ENCODE measurements at regions not wholly inside any gene's neighbourhood (a gene's known extent, or its start where the extent isn't known, plus 50 kb on each side); places are given as distances from the start of the nearest gene placed in this dataset.

DNA sequence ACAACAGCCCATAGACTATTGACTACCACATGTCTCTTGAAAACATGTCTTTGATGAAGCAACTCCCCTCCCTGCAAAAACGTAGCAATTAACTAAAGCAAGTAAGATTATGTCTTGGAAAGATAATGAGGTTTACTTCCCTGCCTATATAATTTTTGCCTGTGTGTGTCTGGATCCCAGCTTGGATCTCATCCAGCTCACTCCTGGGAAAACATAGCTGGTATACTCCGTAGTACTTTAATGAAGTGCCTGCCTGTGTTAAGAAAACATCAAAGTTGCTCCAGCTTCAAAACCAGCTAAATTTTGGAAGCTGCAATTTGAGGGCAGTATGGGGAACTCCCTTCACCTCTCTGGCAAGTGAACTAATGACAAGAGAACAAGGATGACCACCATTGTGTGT, 182.6 kb upstream of the C9orf72 start:
- DNase-seq = no peak

DNA sequence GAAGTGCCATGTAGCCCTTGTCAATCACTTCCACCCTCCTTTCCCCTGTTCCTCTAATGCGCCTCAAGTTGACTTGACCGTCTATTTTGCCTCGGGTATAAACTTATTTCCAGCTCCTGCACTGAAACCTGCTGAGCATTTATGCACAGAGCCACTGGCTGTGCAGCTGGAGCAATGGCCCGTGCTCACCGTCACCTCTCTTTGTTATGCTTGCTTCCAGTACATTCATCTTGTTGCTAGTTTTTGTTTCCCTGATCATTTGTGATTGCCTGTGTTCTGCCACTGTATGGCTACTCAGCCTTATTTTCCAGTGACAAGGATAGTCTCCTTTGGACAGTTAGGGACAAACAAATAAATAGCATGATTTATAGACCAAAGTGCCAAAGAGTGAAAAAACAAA, 183.1 kb upstream of the C9orf72 start:
- no peak for DNase-seq

GRCh38 chr9:27763831-27764230, 190.6 kb upstream of the C9orf72 start:
- DNase-seq = no peak

DNA sequence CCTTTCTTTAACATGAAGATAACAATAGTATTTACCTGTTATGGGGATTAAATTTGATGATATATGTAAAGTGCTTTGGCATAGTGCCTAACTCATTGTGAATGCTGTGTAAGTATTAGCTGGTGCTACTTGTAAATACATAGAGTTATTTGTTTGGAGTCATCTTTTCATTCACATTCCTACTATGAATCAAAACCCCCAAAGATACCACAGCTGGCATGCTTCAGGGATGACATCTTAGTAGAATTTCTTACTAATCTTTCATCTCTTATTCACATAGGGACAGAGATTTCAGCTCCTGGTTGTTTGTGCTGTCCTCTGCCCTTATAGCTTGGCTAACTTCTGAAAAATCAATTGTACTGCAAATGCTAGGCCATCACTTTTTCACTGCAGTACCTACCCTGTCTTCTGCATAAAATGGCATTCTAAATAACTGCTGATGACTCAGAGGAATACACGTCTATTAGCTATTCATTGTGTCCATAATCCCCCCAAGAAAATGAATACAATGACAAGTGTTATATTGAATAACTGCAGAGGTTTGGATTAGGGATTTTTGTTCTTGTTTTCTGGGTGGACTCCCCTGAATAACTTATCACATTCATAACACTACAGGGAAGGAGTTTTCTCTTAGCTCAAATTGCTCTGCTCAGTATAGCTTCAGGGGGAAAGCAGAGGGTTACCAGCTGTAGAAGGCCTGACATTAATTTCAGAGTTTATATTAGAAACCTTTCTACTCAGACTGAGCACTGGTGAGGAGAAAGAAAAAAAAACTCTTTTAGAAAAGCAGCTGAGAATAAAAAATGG, 192.2 kb upstream of the C9orf72 start:
- no peak for DNase-seq

GRCh38 chr9:27766073-27766835, 193.0 kb upstream of the C9orf72 start:
- no peak for DNase-seq

DNA sequence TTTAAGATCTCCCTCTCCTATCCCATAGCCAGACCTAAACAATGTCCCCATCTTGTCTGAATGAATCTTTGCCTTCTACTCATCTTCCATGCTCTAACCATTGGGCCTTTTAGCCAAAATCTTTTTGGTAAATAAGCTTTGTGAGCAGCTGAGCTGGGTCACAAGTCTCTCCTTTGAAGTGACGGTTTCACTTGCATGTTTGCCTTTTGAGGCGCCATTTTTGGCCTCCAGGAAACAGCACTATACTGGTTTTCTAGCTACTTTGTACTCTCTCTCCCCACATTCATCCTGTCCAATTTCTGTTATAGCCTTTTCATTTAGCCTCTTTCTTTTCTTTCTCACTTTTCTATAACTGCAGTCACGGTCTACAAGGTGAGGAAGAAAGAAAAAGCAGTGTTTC, 195.5 kb upstream of the C9orf72 start:
- DNase-seq = no peak

DNA sequence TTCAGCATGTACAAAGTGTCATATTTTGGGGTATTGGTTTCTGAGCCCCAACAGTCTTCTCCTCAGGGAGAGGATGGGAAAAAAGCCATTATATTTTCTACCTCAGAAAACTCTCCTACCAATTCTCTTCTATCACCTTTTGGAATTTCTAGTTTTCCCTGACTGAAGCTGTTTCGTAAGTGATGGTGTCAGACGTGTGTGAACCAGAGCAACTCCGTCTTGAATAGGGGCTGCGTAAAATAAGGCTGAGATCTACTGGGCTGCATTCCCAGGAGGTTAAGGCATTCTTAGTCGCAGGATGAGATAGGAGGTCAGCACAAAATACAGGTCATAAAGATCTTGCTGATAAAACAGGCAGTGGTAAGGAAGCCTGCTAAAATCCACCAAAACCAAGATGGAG, 197.3 kb upstream of the C9orf72 start:
- DNase-seq = no peak

- no peak for DNase-seq
Measured at GRCh38 chr9:27771803-27772545, 198.7 kb upstream of the C9orf72 start.

DNA sequence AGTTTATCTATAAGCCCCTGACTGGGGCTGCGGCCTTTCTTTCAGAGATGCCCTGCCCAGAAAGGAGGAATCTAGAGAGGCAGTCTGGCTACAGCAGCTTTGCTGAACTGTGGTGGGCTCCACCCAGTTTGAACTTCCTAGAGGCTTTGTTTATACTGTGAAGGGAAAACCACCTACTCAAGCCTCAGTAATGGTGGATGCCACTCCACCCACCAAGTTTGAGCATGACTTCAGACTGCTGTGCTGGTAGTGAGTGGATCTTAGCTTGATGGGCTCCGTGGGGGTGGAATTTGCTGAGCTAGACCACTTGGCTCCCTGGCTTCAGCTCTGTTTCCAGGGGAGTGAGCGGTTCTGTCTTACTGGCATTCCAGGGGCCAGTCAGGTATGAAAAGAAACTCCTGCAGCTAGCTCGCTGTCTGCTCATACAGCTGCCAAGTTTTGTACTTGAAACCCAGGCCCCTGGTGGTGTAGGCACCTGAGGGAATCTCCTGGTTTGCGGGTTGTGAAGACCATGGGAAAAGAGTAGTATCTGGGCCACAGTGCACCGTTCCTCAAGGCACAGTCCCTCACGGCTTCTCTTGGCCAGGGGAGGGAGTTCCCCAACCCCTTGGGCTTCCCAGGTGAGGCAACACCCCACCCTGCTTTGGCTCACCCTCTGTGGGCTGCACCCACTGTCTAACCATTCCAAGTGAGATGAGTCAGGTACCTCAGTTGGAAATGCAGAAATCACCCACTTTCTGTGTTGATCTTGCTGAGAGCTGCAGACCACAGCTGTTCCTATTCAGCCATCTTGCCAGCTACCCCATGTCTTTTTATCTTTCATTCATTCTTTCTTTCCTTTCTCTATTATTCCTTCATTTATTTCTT, 211.8 kb upstream of the C9orf72 start:
- DNase-seq = no peak

GRCh38 chr9:27785714-27786100, 212.4 kb upstream of the C9orf72 start:
- no peak for DNase-seq

GRCh38 chr9:27787891-27788290, 214.6 kb upstream of the C9orf72 start:
- no peak for DNase-seq

DNA sequence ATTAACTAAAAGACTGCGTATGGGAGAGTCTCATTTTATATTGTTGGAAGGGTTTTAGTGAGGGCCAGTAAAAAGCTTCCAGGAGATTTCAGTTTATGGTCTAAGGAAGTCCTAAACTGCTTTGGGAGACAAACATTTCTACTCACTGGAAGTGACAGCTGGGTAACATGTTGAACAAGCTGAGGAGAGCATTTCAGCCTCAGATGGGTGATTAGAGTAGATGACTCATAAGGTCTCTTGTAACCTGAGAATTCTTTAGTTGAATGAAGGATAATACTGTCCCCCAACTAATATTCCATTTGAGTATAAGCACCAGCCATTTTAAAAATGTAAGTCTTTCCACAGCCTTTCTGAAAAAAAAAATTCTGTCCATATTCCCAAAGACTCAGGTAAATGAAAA, 218.0 kb upstream of the C9orf72 start:
- DNase-seq = no peak

DNA sequence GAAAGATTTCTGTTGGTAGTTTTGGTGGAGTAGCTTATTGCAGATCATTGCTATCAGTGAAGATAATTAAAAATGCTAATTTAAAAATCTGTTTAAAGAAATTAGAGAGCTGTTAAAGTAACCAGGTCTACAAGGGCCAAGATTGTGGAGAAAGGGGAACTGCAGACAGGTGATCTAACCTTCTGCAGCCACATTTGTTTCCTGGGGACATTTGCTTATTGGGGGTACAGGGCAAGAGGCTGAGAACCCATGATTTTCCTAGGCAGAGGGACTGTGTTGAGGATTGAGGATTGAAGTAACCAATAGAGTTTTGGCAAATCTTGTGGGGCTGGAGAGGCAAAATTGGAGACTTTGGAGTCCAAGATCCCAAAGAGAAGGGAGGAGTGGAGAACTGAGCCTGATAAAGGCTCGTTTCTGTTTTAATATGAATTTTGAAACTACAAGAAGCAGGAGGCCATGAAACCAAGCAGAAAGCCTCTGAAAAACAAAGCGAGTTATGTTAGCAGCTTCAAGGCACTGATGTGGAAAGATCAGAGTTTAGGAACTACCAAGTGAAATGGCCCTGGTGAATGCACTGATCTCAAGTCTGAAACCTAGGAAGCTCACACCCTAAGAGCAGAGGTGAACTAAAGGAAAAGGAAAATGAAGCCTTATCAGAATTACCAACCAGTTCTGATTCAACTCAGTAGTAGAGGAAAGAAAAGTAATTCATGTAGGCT, 219.8 kb upstream of the C9orf72 start:
- no peak for DNase-seq

GRCh38 chr9:27799326-27799725, 226.0 kb upstream of the C9orf72 start:
- no peak for DNase-seq

- no peak for DNase-seq
Measured at GRCh38 chr9:27800159-27800558, 226.9 kb upstream of the C9orf72 start.

GRCh38 chr9:27800692-27801370, 227.6 kb upstream of the C9orf72 start:
- DNase-seq = no peak

DNA sequence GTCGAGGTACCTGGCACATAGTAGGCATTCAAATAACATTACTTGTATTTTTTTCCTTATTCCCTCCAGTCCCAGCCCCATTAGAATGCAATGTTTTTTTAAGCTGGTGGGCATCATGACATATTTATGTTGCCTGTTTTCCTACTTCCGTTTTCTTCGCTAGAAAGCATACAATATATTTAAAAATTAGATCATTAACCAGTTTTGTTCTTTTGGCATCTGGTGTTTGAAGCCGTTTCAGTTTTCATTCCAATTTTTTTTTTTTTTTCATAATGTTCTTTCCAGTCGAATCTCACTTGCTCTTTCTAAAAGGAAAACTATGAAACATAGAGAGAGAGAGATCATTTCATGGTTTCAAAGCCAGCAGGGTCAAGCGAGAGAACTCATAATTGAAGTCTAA, 228.3 kb upstream of the C9orf72 start:
- DNase-seq = no peak

DNA sequence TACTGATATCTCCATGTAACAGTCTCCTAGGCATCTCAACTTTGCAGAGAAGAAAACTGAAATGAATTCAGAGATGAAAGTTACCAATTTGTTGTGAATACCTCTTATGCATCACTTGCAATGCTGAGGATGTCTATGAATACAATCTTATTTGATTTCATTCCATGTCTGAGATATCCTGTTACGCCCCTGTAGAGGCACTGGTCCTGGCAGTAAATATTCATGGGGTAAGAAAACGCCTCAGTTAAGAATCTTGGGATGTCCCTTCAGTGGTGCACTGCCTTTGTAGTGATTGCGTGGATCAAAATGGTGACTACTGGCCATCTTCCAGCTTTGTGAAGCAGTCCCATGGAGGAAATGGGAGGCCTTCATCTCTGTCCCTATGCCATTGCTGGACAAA, 229.1 kb upstream of the C9orf72 start:
- no peak for DNase-seq

- DNase-seq = no peak
Measured at GRCh38 chr9:27808864-27809263, 235.6 kb upstream of the C9orf72 start.

DNA sequence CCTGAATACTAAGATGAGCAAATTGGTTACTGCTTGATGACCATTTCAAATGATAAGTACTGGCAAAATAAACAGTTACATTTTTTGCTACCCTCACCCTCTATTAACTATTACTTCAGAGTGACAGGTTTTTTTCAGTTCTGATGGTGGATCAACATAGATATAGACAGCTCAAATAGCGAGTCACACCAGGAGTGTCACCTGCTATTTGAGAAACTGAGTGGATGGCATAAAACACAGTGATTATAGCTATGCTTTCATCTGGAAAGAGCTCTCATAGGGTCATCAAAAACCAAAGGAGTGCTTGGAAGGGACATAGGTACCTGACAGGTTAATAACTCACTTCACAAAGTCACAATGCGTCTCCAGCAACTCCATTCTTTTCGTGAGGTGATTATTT, 244.5 kb upstream of the C9orf72 start:
- no peak for DNase-seq

- DNase-seq = no peak
Measured at GRCh38 chr9:27818348-27818747, 245.1 kb upstream of the C9orf72 start.

GRCh38 chr9:27828908-27829307, 255.6 kb upstream of the C9orf72 start:
- no peak for DNase-seq

Data from NCI-H2107 (cell line).